Stimulated activated memory B cell treated with anti-CD40 and anti-IgM and Interleukin-4, amounts not matched to agents 10 μg/mL and 1 μg/mL and 100 μg/mL, for 72 hours (primary cell): ENCODE measurements at regions not wholly inside any gene's neighbourhood (a gene's known extent, or its start where the extent isn't known, plus 50 kb on each side); places are given as distances from the start of the nearest gene placed in this dataset.

Source experiments
- ATAC-seq: fragments of 150-1000 bp; cut with Tn5 transposase; 2 replicates; pipeline ENCODE4 v1.10.0; 2021
- H3K27ac Mint-ChIP-seq: one replicate; pipeline ENCODE4 v1.8.0; 2022; ENCODE audit warnings: mild to moderate bottlenecking, mixed read lengths
- H3K27me3 Mint-ChIP-seq: one replicate; pipeline ENCODE4 v1.8.0; 2022; ENCODE audit warnings: mixed read lengths
- H3K36me3 Mint-ChIP-seq: one replicate; pipeline ENCODE4 v1.8.0; 2022; ENCODE audit warnings: mixed read lengths
- H3K4me1 Mint-ChIP-seq: one replicate; pipeline ENCODE4 v1.8.0; 2022; ENCODE audit warnings: mixed read lengths
- H3K4me3 Mint-ChIP-seq: one replicate; pipeline ENCODE4 v1.8.0; 2022; ENCODE audit warnings: mild to moderate bottlenecking, moderate library complexity, mixed read lengths
- H3K9me3 Mint-ChIP-seq: one replicate; pipeline ENCODE4 v1.8.0; 2022; ENCODE audit warnings: mixed read lengths

GRCh38 chr4:182103614-182104319 is 139.4 kb upstream of the TENM3 start:
- Mint-ChIP-seq H3K4me3 (no peak overlapping the region), H3K27ac (no peak overlapping the region), H3K36me3 (no peaks in the 10 kb centered on the region), H3K4me1 (no peaks in the 10 kb centered on the region), H3K27me3 (no peaks in the 10 kb centered on the region), H3K9me3 (peaks cover 7% of the 10 kb centered on the region)
- ATAC-seq = no peak

GRCh38 chr4:182105416-182105815 is 137.8 kb upstream of the TENM3 start:
- H3K4me3 Mint-ChIP-seq = no peak overlapping the region
- peaks cover 3% of the 10 kb centered on the region for H3K9me3 Mint-ChIP-seq
- no peak overlapping the region for H3K27ac Mint-ChIP-seq
- ATAC-seq = no peak
- H3K4me1 Mint-ChIP-seq = no peaks in the 10 kb centered on the region
- H3K27me3 Mint-ChIP-seq = no peaks in the 10 kb centered on the region
- no peaks in the 10 kb centered on the region for H3K36me3 Mint-ChIP-seq

- Mint-ChIP-seq H3K9me3 (no peaks in the 10 kb centered on the region), H3K27ac (no peak overlapping the region), H3K36me3 (no peaks in the 10 kb centered on the region), H3K4me1 (no peaks in the 10 kb centered on the region), H3K27me3 (no peaks in the 10 kb centered on the region), H3K4me3 (no peak overlapping the region)
- ATAC-seq = no peak
Observed at GRCh38 chr4:182107931-182108330, 135.3 kb upstream of the TENM3 start.

DNA sequence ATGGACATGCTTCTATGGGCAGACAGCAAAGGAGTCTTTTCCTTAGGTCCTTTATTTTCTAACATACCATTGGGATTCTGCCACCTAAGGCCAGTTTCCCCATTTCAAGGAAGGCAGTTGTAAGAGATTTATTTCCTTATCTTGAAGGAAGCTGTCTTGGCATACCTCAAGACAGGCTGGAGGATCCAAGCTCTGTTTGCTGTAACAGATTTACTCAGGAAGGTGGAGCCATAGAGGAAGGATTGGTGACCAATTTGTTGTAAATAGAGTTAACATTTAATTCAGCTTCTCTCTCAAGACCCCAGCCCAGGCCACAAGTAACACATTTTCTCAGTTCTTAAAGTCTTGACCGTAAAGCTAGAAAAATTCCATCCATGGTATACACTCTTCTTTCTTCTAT is 131.6 kb upstream of the TENM3 start:
- Mint-ChIP-seq H3K27ac (no peak overlapping the region), H3K4me1 (no peaks in the 10 kb centered on the region), H3K27me3 (no peaks in the 10 kb centered on the region), H3K4me3 (no peak overlapping the region), H3K36me3 (no peaks in the 10 kb centered on the region), H3K9me3 (no peaks in the 10 kb centered on the region)
- no peak for ATAC-seq

- H3K27ac Mint-ChIP-seq = no peak overlapping the region
- no peaks in the 10 kb centered on the region for H3K36me3 Mint-ChIP-seq
- no peak for ATAC-seq
- no peak overlapping the region for H3K4me3 Mint-ChIP-seq
- no peaks in the 10 kb centered on the region for H3K4me1 Mint-ChIP-seq
- no peaks in the 10 kb centered on the region for H3K27me3 Mint-ChIP-seq
- peaks cover 1% of the 10 kb centered on the region for H3K9me3 Mint-ChIP-seq
Observed at GRCh38 chr4:182113779-182114178, 129.4 kb upstream of the TENM3 start.

DNA sequence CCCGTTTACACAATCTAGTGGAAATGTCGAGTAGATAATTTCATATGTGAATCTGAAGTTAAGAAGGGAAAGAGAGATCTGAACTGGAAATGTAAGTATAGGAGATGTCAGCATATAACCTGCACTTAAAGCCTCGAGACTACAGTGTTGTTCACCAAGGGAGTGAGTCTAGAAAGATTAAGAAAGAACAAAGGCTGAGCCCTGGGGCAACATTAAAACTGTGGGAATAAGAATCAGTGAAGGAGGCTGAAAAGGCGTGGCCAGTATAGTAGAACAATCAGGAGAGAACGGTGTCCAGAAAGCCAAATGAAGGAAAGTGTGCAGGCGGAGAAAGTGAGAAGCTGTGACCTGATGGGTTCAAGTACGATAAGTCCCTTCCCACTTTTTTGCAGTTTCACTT is 118.8 kb upstream of the TENM3 start:
- H3K36me3 Mint-ChIP-seq = no peaks in the 10 kb centered on the region
- H3K27me3 Mint-ChIP-seq = no peaks in the 10 kb centered on the region
- H3K9me3 Mint-ChIP-seq = peaks cover 15% of the 10 kb centered on the region
- H3K4me1 Mint-ChIP-seq = no peaks in the 10 kb centered on the region
- no peak overlapping the region for H3K27ac Mint-ChIP-seq
- ATAC-seq = no peak
- H3K4me3 Mint-ChIP-seq = no peak overlapping the region

DNA sequence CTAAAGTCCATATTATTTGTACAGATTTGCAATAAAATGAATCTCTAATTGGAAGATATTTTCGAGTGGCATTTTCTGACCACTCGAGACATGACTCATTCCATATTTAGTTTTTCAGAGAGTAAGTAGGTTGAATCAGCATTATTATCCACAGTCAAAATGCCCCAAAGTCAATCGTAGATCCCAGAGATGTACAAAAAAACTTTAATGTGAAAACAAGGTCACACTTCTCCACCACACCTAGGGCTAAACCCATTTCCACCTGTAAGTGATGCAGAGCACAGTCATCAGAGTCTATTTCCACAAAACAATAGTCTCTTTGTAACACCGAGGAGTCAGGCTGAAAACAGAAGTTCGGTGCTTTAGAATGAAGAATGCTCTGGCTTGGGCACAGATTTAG is 117.1 kb upstream of the TENM3 start:
- Mint-ChIP-seq H3K4me3 (no peak overlapping the region), H3K27me3 (no peaks in the 10 kb centered on the region), H3K36me3 (no peaks in the 10 kb centered on the region), H3K4me1 (no peaks in the 10 kb centered on the region), H3K27ac (no peak overlapping the region), H3K9me3 (peaks cover 9% of the 10 kb centered on the region)
- no peak for ATAC-seq

DNA sequence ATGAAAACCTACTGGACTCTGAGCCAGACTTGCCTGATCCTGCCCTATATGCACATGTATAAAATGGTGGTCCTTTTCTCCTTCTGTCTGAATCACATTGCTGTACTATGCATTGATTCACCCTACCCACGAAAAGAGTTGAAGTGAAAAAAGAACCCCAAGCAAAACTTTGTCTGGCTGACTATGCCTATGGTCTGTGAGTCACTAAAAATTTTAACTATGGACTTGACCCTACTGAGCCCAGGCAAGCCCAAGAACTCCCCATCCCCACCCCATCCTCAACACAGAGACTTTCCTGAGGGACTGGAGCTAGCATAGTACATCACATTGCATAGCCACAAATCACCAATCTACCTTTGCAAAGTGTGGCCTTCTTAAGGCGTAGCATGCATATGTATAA is 116.6 kb upstream of the TENM3 start:
- no peaks in the 10 kb centered on the region for H3K4me1 Mint-ChIP-seq

GRCh38 chr4:182133033-182133432 is 110.2 kb upstream of the TENM3 start:
- peaks cover 3% of the 10 kb centered on the region for H3K9me3 Mint-ChIP-seq
- no peak overlapping the region for H3K4me3 Mint-ChIP-seq
- H3K4me1 Mint-ChIP-seq = no peaks in the 10 kb centered on the region
- no peak for ATAC-seq
- no peak overlapping the region for H3K27ac Mint-ChIP-seq
- H3K36me3 Mint-ChIP-seq = no peaks in the 10 kb centered on the region
- H3K27me3 Mint-ChIP-seq = no peaks in the 10 kb centered on the region

More for the DNA sequence above, 116.6 kb upstream of the TENM3 start:
- H3K36me3 Mint-ChIP-seq = no peaks in the 10 kb centered on the region
- H3K4me3 Mint-ChIP-seq = no peak overlapping the region
- no peaks in the 10 kb centered on the region for H3K27me3 Mint-ChIP-seq
- H3K27ac Mint-ChIP-seq = no peak overlapping the region
- no peak for ATAC-seq
- peaks cover 9% of the 10 kb centered on the region for H3K9me3 Mint-ChIP-seq

GRCh38 chr4:182134261-182134660 is 108.9 kb upstream of the TENM3 start:
- H3K27me3 Mint-ChIP-seq = no peaks in the 10 kb centered on the region
- peaks cover 3% of the 10 kb centered on the region for H3K9me3 Mint-ChIP-seq
- H3K27ac Mint-ChIP-seq = no peak overlapping the region
- no peaks in the 10 kb centered on the region for H3K4me1 Mint-ChIP-seq
- ATAC-seq = no peak
- H3K4me3 Mint-ChIP-seq = no peak overlapping the region
- no peaks in the 10 kb centered on the region for H3K36me3 Mint-ChIP-seq

DNA sequence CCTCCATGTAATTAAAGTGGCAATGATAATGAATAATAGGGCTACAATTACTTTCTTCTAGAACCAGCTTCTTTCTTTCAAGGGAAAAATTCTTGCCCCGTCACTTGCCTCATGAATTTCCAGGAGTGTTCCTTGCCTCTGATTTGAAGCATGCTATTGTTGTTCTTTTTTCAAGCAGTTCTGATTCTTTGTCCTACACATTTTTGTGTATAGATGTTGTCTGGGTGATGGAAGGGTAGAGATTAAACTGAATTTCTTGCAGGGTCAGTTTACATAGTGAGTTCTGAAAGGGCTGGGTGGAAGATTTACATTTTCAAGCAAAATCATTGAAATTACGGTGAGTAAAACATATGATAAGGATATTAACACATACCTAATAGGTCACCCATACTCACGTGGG is 107.0 kb upstream of the TENM3 start:
- ATAC-seq = no peak
- Mint-ChIP-seq H3K9me3 (peaks cover 3% of the 10 kb centered on the region), H3K27ac (no peak overlapping the region), H3K36me3 (no peaks in the 10 kb centered on the region), H3K27me3 (peaks cover 10% of the 10 kb centered on the region), H3K4me3 (no peak overlapping the region), H3K4me1 (no peaks in the 10 kb centered on the region)

DNA sequence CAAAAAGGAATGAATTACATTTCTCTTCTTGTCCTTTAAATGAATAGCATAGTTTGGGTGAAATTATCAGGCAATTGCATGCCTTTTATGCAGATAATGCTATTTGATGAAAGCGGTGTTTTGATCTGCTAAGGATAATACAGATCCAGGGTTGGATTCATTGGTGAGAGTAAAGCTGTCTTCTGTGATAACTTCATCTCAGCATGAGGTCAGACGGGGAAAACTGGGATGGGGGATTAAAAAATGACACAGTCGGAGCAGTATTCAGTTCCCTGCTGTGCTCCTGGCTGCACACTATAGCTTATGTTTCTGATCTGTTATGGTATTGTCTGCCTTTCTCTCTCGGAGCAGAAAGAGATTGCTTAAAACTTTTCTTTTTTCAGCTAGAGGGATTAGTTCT is 105.9 kb upstream of the TENM3 start:
- H3K4me3 Mint-ChIP-seq = no peak overlapping the region
- no peaks in the 10 kb centered on the region for H3K4me1 Mint-ChIP-seq
- no peak for ATAC-seq
- peaks cover 16% of the 10 kb centered on the region for H3K27me3 Mint-ChIP-seq
- H3K27ac Mint-ChIP-seq = no peak overlapping the region
- H3K36me3 Mint-ChIP-seq = no peaks in the 10 kb centered on the region
- H3K9me3 Mint-ChIP-seq = peaks cover 3% of the 10 kb centered on the region

GRCh38 chr4:182139491-182139890 is 103.7 kb upstream of the TENM3 start:
- no peak for ATAC-seq
- no peak overlapping the region for H3K27ac Mint-ChIP-seq
- peaks cover 15% of the 10 kb centered on the region for H3K4me1 Mint-ChIP-seq
- H3K4me3 Mint-ChIP-seq = no peak overlapping the region
- peaks cover 3% of the 10 kb centered on the region for H3K9me3 Mint-ChIP-seq
- H3K36me3 Mint-ChIP-seq = no peaks in the 10 kb centered on the region
- H3K27me3 Mint-ChIP-seq = peaks cover 34% of the 10 kb centered on the region

GRCh38 chr4:182140547-182140946 is 102.7 kb upstream of the TENM3 start:
- peaks cover 3% of the 10 kb centered on the region for H3K9me3 Mint-ChIP-seq
- no peak overlapping the region for H3K27ac Mint-ChIP-seq
- no peaks in the 10 kb centered on the region for H3K36me3 Mint-ChIP-seq
- H3K4me1 Mint-ChIP-seq = peaks cover 15% of the 10 kb centered on the region
- peaks cover 41% of the 10 kb centered on the region for H3K27me3 Mint-ChIP-seq
- ATAC-seq = no peak
- H3K4me3 Mint-ChIP-seq = no peak overlapping the region

GRCh38 chr4:182141061-182141460 is 102.1 kb upstream of the TENM3 start:
- Mint-ChIP-seq H3K36me3 (no peaks in the 10 kb centered on the region), H3K4me3 (no peak overlapping the region), H3K9me3 (peaks cover 3% of the 10 kb centered on the region), H3K4me1 (peaks cover 15% of the 10 kb centered on the region), H3K27me3 (peaks cover 45% of the 10 kb centered on the region), H3K27ac (no peak overlapping the region)
- ATAC-seq = no peak

DNA sequence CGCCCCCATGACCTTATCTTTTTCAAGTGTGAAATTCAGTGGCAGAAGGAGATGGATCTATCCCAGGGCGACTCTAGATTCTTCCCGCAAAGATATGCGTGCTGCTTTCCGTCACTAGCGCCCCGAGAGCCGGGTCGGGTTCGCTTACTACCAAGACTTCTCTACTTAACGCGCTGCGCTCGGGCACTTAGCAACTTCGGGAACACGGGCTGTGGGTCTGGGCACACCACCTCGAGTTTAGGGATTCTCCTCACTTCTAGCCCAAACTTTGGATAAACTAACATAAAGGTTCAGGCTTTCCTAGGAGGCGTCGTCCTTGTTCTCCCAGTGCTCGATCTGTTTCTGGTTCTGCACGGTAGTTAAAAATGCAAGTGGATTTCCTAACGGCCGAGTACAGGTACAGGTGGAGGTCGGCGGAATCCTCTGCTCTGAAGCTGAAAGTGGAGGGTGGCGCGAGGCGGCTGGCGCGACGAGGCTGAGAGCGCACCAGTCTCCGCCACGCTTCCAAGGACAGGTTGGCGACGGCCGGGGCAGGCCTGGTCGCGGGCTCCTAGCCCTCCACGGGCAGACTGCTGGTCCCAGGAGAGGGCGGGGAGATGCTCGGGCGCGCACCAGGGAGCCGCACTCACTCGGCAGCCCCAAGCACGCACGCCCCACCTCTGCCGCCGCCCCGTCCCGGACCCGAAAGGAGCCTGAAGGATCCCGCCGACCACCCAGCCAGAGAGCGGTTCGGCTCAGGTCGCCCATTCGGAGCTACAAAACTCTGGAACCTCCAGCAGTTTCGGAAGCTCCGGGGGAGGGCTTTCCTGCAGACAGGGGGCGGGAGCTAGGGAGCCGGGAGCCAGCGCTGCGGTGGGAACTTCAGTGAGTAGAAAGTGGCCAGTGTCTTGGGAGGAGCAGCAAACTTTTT is 100.8 kb upstream of the TENM3 start:
- Mint-ChIP-seq H3K27me3 (peaks cover 45% of the 10 kb centered on the region), H3K9me3 (no peaks in the 10 kb centered on the region), H3K27ac (no peak overlapping the region), H3K4me1 (peaks cover 15% of the 10 kb centered on the region), H3K36me3 (no peaks in the 10 kb centered on the region), H3K4me3 (no peak overlapping the region)
- no peak for ATAC-seq
